Stimulated activated naive CD4-positive, alpha-beta T cell (primary cell): ENCODE measurements at regions not wholly inside any gene's neighbourhood (a gene's known extent, or its start where the extent isn't known, plus 50 kb on each side); places are given as distances from the start of the nearest gene placed in this dataset.
"Not testable (repeated sequence)": the region's sequence is repeated elsewhere in the genome, so short reads cannot be mapped to it uniquely, and the experiment has no call there.

Experiments used
- DNase-seq, 6 experiments: peaks; one replicate each; lab custom pipeline; 2025; lab: John Stamatoyannopoulos, UW

DNA sequence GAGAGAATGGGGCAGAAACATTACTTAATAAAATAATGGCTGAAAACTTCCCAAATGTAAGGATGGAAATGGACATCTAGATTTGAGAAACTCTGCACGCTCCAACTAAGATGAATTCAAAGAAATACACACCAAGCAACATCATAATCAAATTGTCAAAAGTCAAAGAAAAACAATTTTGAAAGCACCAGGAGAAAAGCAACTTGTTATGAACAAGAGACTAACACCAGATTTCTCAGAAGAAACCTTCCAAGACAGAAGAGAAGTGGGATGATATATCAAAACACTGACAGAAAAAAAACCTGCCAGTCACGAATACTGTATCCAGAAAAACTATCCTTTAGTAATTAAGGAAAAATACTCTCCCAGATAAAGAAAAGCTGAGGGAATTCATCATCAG, 208.6 kb upstream of the SAMSN1 start:
- no peak for DNase-seq

DNA sequence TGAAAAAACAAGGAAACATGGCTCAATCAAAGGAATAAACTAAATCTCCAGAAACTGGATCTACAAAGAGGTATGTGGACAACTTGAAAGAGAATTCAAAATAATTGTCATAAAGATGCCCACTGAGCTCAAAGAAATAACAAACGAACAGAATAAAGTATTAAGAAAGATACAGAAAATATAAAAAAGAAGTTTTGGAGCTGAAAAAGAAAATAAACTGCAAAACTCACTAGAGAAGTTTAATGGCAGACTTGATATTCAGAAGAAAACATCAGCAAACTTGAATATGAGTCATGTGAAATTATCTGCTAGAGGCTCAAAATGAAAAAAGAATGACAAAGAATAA, 208.1 kb upstream of the SAMSN1 start:
- no peak for DNase-seq

DNA sequence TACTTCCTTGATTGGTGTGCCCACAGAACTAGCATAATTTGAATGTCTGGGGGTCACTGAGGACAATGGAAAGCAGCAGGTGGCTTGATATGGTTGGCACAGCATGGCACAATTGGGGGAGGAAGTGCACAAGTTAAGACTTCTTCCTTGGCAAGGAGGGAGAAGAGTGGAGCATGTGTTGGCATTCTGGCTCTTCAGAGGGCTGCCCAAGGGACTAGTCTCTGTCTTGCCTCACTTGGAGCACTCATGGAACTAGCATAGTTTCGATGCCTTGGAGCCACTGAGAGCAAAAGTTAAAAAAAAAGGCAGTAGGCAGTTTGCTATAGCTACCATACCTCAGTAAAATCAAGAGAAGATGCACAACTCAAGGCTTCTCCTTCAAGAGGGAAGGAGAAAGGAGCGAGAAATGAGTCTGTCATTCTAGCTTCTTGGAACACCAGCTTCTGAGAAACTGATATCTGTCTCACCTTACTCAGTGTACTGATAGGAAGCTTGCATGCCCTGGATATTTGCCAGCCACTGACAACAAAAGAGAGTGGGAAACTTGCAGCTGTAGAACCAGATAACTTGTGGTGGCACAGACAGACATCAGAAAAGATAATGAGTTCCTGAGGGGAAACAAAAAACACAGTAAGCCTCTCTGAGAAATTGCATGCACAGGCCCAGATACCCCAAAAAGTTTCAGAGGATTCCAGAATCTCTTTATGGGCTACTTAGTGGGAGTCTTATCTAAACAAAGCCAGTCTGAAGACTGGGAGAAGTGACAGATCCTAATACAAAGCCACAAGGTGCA, 207.5 kb upstream of the SAMSN1 start:
- no peak for DNase-seq

DNA sequence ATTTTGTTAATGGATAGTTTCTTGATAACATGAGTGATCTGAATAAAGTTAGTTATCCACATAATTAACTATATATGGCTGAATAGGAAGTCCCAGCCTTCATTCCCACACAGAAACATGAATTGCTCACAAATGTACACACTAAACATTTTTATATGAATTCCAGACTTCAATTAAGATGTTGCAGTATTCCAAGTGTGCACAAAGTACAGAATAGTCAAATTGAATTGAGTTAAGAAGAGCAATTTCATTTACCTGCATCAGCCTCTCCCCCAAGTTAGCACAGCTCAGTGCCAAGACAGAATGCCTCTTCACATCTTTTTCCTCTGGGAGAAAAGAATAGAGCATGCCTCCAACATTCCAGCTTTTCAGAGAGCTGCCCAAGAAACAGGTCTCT, 207.0 kb upstream of the SAMSN1 start:
- DNase-seq = no peak

DNA sequence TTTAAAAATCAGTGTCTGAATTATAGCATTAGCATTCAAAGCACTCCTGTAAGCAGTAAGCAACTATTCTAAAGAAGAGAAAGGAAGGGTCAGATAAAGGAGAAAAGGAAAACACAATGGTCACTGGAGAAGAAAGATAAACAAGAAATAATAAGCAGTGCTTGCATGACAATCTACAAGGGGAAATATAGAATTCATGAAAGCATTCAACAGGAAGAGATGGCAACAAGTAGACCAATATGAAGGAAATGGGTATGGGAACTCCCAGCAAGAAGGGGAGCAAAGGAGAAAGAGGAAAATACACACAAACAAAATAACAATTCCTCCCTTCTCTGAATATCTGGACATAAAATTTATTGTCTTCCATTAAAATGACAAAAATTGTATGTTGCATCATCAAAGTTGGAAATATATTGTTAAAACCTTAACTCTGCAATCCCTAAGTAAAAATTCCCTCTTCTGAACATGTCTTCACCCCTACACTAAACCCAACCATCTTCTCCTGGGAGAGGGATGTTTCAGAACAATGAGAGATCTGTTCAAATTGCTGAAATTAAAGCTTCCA, 206.3 kb upstream of the SAMSN1 start:
- DNase-seq = no peak

DNA sequence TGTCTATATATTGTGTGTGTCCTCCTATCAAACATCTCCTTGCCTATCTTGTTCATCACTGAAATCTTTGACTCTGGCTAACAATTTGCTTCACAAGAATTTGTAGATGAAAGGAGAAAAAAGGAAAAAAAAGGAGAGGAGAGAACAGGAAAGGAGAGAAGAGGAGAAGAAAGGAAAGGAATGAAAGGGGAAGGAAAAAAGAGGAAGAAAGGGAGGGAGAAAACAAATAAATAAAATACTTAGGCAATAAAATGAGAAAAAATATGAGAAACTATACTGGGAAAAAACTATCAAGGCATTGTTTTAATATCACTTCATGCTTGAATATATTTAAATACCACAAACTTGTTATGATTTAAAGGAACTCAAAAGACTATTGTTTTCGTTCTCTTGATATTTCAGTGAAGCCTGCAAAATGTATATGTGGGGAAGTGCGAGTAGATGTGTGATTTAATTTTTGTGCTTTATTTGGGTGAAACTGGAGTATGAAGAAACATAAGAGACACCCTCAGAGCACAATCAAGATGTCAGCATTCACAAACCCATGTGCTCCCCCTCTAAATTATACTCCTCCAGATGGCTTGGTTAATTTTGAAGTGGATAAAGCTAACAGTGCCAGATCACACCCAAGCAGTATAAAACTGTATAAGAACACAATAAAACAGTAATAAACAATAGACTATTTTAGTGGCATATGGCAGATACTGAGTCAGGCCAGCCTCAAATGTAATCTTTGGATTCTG, 205.7 kb upstream of the SAMSN1 start:
- DNase-seq = no peak

DNA sequence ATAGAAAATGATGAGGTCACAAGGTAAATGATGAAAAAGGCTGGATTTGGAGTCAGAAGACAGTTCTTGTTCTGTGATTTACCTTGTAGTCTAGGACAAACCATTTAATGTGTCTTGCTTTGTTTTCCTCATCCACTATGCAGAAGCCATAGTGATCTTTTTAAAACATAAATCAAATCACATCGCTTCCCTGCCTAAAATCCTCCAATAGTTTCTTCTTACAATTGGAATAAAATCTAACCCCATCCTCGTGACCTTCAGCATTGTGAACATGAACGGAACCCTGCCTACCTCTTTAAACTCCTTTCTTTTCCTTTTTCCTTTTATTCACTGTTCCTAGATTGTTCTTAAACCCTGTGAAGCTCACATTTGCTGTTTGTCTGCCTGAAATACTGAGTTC, 204.9 kb upstream of the SAMSN1 start:
- DNase-seq = no peak

DNA sequence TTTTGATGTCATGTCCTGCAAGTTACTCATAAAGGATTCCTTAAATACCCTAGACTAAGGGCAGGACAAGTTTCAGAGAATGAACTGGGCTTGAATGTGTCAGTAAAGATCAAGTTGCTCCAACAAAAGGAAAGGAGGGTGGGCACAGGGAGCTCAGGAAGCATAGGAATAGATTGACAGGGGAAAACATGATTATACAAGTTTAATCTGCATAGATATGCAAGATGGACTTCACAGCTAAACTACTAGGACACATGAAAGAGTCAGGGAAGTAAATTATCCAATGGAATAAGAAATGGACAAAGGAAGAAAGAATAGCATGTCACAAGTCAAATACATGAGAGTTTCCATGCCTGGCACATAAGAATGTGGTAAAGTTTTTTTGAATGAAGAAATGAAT, 203.9 kb upstream of the SAMSN1 start:
- no peak for DNase-seq

DNA sequence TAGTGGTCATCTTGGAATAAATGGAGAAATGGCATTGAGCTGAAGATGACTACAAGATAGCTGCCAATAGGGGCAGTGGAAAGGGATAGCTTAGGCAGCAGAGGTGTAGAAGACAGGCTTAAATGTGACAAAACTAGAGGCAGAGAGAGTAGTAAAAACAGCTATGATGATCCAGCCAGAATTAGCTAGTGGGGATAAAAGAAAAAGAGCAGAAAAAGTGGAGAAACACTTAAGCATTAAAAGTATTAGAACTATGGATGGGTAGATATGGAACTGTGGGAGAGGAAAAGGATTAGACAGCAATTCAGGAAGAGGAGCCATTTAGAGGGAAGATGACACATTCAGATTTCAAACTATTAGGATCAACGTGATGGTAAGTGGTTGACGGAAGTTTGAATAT, 202.5 kb upstream of the SAMSN1 start:
- DNase-seq = no peak

DNA sequence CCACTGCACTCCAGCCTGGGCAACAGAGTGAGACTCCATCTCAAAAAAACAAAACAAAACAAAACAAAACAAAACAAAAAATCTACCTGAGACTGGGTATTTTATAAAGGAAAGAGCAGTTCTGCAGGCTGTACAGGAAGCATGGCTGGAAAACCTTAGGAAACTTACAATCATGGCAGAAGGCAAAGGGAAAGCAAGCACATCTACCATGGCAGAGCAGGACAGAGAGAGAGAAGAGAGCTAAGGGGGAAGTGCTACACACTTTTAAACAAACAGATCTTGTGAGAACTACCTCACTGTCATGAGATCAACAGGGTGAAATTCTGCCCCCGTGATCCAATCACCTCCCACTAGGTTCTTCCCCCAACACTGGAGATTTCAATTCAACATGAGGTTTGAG, 198.3 kb upstream of the SAMSN1 start:
- DNase-seq = no peak

DNA sequence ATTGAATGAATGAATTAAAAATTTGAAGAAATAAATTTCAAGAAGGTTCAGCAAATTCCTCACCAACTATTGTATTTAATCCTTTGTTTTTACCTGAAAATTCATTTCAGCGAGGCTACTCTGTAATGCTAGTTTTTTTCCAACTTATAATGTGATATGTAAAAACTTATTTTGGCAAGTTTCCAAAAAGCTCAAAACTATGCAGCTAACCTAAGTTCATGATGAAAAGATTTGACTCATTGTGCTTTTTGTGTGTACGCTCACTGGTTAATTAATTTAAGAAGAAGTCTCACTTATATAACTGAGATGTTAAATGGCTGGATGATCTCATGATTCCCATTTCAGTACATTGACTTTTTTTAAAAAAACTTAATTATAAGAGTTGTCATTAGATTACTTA, 196.0 kb upstream of the SAMSN1 start:
- no peak for DNase-seq

DNA sequence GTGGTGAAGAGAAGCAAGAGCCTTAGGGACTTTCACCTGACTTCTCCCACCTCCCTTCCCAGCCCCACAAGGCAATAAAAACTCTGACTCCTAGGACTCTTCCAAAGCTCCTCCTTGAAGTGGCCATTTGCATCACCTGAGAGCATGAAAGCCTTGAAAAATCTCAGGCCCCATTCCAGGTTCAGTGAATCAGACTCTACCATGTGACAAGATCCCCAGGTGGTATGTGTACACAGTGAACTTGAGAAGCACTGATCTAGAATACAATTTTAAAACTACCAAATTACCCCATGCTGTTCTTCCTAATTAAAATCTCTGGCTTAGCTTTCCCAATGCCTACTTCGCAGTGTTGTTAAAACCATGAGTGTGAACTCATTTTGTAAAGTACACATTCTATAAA, 195.1 kb upstream of the SAMSN1 start:
- DNase-seq = no peak

DNA sequence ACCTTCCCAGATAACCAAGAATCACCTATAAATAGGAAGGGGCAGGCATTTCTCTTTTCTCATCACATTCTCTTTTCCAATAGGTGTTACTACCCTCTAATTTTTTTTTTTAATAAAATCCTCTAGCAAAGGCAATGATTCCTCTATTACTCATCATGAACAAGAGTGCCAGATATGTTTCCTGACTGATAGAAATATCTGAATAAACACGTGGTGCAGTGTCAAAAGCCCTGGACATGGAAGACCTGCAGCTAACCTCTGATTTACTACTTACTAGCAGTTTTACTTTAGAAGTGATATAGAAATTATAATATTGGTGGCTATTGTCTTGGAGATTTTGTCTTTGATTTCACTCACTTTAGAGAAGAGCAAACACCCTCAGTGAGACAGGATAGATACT, 194.6 kb upstream of the SAMSN1 start:
- no peak for DNase-seq

DNA sequence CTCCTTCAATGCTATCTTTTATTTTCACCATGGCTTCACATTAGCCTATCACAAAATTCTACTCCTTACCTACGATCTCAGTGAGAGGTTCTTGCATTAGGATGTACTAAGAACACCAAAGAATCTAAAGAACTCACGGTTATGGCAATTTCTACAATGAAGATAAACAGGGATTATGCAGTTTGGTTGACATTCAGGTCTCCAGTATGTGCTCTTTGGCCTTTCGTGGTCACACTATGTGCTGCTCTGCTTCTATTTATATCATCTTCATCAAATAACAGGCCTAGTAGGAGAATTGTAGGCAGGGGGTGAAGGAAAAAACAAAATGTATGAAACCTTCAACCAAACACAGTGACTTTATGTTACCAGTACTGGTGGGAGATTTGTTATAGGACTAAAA, 194.0 kb upstream of the SAMSN1 start:
- no peak for DNase-seq

DNA sequence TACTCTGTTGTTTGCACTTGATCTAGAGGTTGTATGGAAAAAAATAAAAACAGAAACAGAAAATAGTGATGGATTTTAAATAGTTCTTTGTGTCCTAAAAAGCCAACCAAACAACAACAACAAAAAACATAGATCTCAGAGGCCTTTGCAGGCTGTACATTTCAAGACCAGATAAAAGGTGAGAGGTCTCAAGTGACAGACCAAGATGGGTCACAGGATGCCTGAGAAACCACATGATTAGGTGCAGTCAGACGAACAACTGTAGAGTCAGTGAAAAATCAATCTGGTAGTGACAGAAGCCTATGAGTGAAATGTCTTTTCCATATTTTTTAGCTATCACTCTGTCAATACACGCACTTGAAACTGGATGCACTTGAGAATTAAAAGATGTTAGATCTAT, 193.5 kb upstream of the SAMSN1 start:
- no peak for DNase-seq

DNA sequence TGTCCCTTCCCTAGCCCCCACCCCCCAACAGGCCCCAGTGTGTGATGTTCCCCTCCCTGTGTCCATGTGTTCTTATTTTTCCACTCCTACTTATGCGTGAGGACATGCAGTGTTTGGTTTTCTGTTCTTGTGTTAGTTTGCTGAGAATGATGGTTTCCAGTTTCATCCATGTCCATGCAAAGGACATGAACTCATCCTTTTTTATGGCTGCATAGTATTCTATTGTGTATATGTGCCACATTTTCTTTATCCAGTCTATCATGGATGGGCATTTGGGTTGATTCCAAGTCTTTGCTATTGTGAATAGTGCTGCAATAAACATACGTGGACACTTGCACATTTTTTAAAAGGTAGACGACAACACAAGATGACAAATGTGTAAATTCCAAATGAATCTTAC, 192.5 kb upstream of the SAMSN1 start:
- not testable (repeated sequence) for DNase-seq

DNA sequence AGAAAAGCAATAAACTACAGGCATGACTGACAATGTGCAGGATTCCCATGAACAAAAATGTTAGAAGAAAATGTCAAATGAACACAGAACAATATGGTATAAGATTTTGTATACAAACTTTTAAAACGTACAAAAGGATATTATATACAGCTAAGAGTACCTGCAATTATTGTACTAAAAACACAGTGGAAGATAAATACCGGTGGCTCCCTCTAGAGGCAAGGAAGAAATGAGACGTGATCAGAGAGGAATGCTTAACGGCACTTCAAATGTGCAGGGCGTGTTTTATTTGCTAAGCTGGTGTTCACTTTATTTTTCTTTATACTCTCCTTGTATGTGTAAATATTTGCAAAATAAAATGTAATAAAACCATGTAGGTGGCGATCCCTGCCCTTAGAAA, 191.8 kb upstream of the SAMSN1 start:
- peak in 5 of 6 experiments; percentile 0 to 78 (median 51) for DNase-seq

DNA sequence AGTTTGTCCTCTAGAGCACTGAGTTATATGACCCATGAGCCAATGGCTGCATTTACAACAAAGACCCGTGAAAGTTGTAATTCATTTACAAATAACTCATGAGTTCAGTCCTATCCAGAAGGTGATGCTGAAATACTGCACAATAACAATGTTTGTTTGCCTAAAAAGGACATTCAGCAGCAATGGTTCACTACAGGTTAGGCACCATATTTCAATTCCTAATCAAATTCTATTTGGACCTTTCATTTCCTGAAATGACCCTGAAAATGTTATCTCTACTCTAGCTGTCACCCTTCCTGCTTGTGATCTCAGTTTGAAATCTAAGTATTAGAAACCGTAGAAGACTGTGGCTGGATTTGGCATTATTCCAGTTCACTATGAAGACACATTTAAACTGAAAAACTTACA, 191.2 kb upstream of the SAMSN1 start:
- DNase-seq = no peak

DNA sequence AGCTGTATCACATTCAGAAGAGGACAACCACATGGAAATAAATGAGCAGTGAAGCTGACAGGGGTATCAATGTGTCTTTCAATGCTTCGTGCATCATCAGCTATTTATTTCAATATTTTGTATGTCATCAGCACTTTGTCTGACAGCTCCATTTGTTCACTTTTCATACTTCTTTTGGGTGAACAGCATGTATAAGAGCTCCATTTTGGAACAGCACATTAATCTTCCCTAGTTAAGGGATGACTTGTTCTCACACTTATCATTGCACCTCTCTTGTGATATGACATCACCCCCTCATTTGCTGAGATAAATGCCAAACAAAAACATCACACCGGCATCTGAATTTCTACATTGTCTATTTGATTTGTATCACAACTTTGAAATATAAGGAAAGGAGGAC, 190.6 kb upstream of the SAMSN1 start:
- no peak for DNase-seq

DNA sequence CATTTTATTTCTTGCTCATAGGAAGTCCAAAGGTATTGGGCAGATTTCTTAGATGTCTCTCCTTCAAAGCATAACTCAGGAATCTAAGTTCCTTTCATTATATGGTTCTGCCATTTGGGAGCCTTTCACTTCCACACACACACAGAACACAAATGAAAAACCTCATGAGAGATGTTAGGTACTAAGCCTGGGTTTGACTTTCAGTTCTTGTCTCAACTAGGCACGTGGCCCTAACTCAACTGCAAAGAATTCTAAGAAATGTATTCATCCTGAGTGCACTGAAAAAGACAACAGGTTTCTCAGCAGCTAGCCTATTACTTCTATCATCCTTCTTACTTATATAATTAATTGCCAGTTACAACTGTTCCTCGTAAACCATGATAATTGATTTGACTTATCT, 190.0 kb upstream of the SAMSN1 start:
- DNase-seq = no peak

DNA sequence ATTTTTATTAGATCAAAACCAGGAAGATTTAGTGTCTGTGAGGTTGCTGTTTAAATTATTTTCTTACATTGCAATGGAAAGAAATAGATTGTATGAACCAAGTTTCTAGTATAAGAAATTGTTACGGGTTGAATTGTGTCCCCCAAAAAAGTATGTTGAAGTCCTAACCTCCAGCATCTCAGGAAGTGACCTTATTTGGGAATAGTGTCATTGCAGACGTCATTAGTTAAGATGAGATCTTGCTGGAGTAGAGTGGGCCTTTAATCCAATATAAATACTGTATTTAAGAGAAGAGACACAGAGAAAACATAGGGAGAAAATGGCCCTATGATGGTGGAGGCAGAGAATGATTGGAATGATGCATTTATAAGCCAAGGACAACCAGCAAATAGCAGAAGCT, 188.7 kb upstream of the SAMSN1 start:
- no peak for DNase-seq

DNA sequence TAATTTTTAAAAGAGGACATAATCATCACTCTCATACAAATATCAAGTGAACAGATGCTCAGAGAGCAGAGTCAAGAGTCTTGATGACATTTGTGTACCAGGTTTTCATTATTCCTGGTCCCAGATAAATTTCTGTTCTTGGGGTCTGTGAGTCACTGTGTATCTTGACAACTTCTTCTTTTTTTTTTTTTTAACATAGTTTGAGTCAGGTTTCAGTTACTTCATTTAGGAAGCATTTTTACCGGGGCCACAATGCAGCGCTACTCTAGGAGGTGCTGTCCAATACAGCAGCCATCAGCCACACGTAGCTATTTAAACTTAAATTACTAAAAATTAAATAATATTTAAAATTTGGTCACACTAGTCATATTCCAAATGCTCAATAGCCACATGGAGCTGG, 188.1 kb upstream of the SAMSN1 start:
- DNase-seq = no peak

DNA sequence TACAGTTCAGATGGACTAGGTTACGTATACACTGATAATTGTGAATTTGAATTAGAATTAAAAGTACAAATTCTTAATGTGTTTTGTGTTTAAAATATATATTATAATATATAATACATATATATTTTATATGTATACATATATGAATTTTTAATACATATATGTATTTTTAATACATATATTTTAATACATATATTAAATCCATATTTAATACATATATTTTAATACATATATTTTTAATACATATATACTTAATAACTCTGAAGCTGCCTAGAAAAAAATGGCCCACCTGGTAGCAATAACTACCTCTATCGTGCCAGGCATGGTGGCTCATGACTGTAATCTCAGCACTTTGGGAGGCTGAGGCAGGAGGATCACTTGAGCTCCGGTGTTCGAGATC, 179.1 kb upstream of the SAMSN1 start:
- DNase-seq = no peak
